A673 (cell line): ENCODE measurements at regions not wholly inside any gene's neighbourhood (a gene's known extent, or its start where the extent isn't known, plus 50 kb on each side); places are given as distances from the start of the nearest gene placed in this dataset.

ENCODE experiments used
- CTCF ChIP-seq: fragments of 300-800, 200-600 bp; sonication (generic); conservative IDR thresholded peaks from 2 replicates; pipeline ENCODE4 v1.5.1; 2017; ENCODE audit warnings: low read depth, mild to moderate bottlenecking, antibody characterized with exemption, low read length, moderate library complexity, mixed read lengths
- EZH2 ChIP-seq: fragments of 200-600 bp; sonication (generic); IDR thresholded peaks from 2 replicates; pipeline ENCODE4 v1.6.1; 2017; ENCODE audit warnings: borderline replicate concordance, low read depth, mild to moderate bottlenecking, mixed read lengths, antibody characterized with exemption, low read length; ENCODE audit not compliant: poor library complexity, severe bottlenecking

- no peak for TF ChIP-seq EZH2
- TF ChIP-seq CTCF, result no peak
Measured at GRCh38 chr14:65239938-65240296, 137.6 kb upstream of the MAX start.
